DOHH2 (cell line): ENCODE measurements at regions not wholly inside any gene's neighbourhood (a gene's known extent, or its start where the extent isn't known, plus 50 kb on each side); places are given as distances from the start of the nearest gene placed in this dataset.

ENCODE experiments used
- EZH2phosphoT487 ChIP-seq: fragments of 200-600 bp; sonication (generic); IDR thresholded peaks from 2 replicates; pipeline ENCODE4 v1.6.1; 2017; ENCODE audit warnings: borderline replicate concordance, mild to moderate bottlenecking, antibody characterized with exemption, low read length, moderate library complexity, mixed read lengths
- TF ChIP-seq, protein P1 (sequence below): fragments of 200-600 bp; sonication (generic); IDR thresholded peaks from one replicate; pipeline ENCODE4 v1.5.1; 2014; ENCODE audit warnings: antibody characterized with exemption, mild to moderate bottlenecking, low read depth, low read length; ENCODE audit not compliant: poor library complexity, severe bottlenecking

- TF ChIP-seq, protein P1, sequence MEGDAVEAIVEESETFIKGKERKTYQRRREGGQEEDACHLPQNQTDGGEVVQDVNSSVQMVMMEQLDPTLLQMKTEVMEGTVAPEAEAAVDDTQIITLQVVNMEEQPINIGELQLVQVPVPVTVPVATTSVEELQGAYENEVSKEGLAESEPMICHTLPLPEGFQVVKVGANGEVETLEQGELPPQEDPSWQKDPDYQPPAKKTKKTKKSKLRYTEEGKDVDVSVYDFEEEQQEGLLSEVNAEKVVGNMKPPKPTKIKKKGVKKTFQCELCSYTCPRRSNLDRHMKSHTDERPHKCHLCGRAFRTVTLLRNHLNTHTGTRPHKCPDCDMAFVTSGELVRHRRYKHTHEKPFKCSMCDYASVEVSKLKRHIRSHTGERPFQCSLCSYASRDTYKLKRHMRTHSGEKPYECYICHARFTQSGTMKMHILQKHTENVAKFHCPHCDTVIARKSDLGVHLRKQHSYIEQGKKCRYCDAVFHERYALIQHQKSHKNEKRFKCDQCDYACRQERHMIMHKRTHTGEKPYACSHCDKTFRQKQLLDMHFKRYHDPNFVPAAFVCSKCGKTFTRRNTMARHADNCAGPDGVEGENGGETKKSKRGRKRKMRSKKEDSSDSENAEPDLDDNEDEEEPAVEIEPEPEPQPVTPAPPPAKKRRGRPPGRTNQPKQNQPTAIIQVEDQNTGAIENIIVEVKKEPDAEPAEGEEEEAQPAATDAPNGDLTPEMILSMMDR, result no peak
- TF ChIP-seq EZH2phosphoT487, result no peak
Measured at GRCh38 chr16:82265809-82266208, 95.8 kb upstream of the MPHOSPH6 start.
